ENCODE measurements at regions not wholly inside any gene's neighbourhood (a gene's known extent, or its start where the extent isn't known, plus 50 kb on each side); places are given as distances from the start of the nearest gene placed in this dataset.

GRCh38 chr10:51004776-51005175 lies 69.5 kb upstream of the PRKG1 start:
- Histone ChIP-seq H3K36me3 (no peaks in the 10 kb centered on the region), H3K9me3 (no peaks in the 10 kb centered on the region), H3K27me3 (no peaks in the 10 kb centered on the region), H3K4me1 (peaks cover 0 to 3% (median 0%) of the 10 kb centered on the region in 4 donors), H3K4me3 (no peak overlapping the region), H3K27ac (peak overlapping the region in 1 of 4 donors; percentile 29)
- DNase-seq (no peak), ATAC-seq (ENCODE audit: low FRiP score in 2 of 2) (no peak)
- 75 to 82% methylated on average over 3 of the region's 3 CpGs for WGBS, 2 donors
- TF ChIP-seq POLR2A (IDR thresholded peaks at IDR 0.05): no peak
- TF ChIP-seq CTCF (IDR thresholded peaks at IDR 0.05): no peak
- no peak for TF ChIP-seq EP300 (IDR thresholded peaks at IDR 0.05)

- peaks cover 0 to 3% (median 0%) of the 10 kb centered on the region in 4 donors for H3K4me1 ChIP-seq
- TF ChIP-seq CTCF (IDR thresholded peaks at IDR 0.05) (no peak), POLR2A (IDR thresholded peaks at IDR 0.05) (no peak), EP300 (IDR thresholded peaks at IDR 0.05) (no peak), POLR2AphosphoS5 (IDR thresholded peaks at IDR 0.05) (no peak)
- H3K27ac ChIP-seq: no peak overlapping the region
Measured at GRCh38 chr10:51005551-51005950, 68.7 kb upstream of the PRKG1 start.

GRCh38 chr10:51006686-51007085 lies 67.6 kb upstream of the PRKG1 start:
- H3K27me3 ChIP-seq: no peaks in the 10 kb centered on the region
- H3K4me3 ChIP-seq: no peak overlapping the region
- 90 to 91% methylated on average over 5 of the region's 5 CpGs for WGBS, 2 donors
- no peaks in the 10 kb centered on the region for H3K36me3 ChIP-seq
- no peaks in the 10 kb centered on the region for H3K4me1 ChIP-seq
- ATAC-seq (ENCODE audit: low FRiP score in 2 of 2) (no peak), DNase-seq (no peak)
- H3K27ac ChIP-seq: no peak overlapping the region
- TF ChIP-seq CTCF (IDR thresholded peaks at IDR 0.05): no peak
- TF ChIP-seq POLR2AphosphoS5 (IDR thresholded peaks at IDR 0.05): no peak
- TF ChIP-seq EP300 (IDR thresholded peaks at IDR 0.05): no peak
- TF ChIP-seq POLR2A (IDR thresholded peaks at IDR 0.05): no peak
- no peaks in the 10 kb centered on the region for H3K9me3 ChIP-seq

More at GRCh38 chr10:51005551-51005950, 68.7 kb upstream of the PRKG1 start:
- Histone ChIP-seq H3K36me3 (no peaks in the 10 kb centered on the region), H3K9me3 (no peaks in the 10 kb centered on the region), H3K4me3 (no peak overlapping the region), H3K27me3 (no peaks in the 10 kb centered on the region)
- DNase-seq: no peak
- no peak for ATAC-seq (ENCODE audit: low FRiP score in 2 of 2)
- 69 to 72% methylated on average over 4 of the region's 4 CpGs for WGBS, 2 donors

- 65 to 69% methylated on average over 2 of the region's 2 CpGs for WGBS, 2 donors
- DNase-seq (no peak), ATAC-seq (ENCODE audit: low FRiP score in 2 of 2) (peak in 1 of 2 donors; percentile 56)
- H3K27ac ChIP-seq: no peak overlapping the region
- H3K27me3 ChIP-seq: no peaks in the 10 kb centered on the region
- H3K4me1 ChIP-seq: no peaks in the 10 kb centered on the region
- H3K4me3 ChIP-seq: no peak overlapping the region
- no peaks in the 10 kb centered on the region for H3K36me3 ChIP-seq
- TF ChIP-seq POLR2A (IDR thresholded peaks at IDR 0.05): no peak
- TF ChIP-seq POLR2AphosphoS5 (IDR thresholded peaks at IDR 0.05): no peak
- TF ChIP-seq CTCF (IDR thresholded peaks at IDR 0.05): no peak
- no peaks in the 10 kb centered on the region for H3K9me3 ChIP-seq
Measured at GRCh38 chr10:51007781-51008180, 66.5 kb upstream of the PRKG1 start.

- WGBS, 2 donors: 82 to 87% methylated on average over 3 of the region's 3 CpGs
- no peak for ATAC-seq (ENCODE audit: low FRiP score in 2 of 2)
- Histone ChIP-seq H3K4me3 (no peak overlapping the region), H3K36me3 (no peaks in the 10 kb centered on the region), H3K9me3 (no peaks in the 10 kb centered on the region), H3K27me3 (no peaks in the 10 kb centered on the region), H3K27ac (no peak overlapping the region), H3K4me1 (no peaks in the 10 kb centered on the region)
- no peak for DNase-seq
- TF ChIP-seq EP300 (IDR thresholded peaks at IDR 0.05) (no peak), POLR2A (IDR thresholded peaks at IDR 0.05) (no peak), CTCF (IDR thresholded peaks at IDR 0.05) (no peak), POLR2AphosphoS5 (IDR thresholded peaks at IDR 0.05) (no peak)
Measured at GRCh38 chr10:51008346-51008745, 65.9 kb upstream of the PRKG1 start.
